ENCODE measurements at regions not wholly inside any gene's neighbourhood (a gene's known extent, or its start where the extent isn't known, plus 50 kb on each side); places are given as distances from the start of the nearest gene placed in this dataset.
"Not testable (repeated sequence)": the region's sequence is repeated elsewhere in the genome, so short reads cannot be mapped to it uniquely, and the experiment has no call there.

- Histone ChIP-seq H3K9me3 (peaks cover 5% of the 10 kb centered on the region), H3K36me3 (no peaks in the 10 kb centered on the region), H3K27ac (no peak overlapping the region), H3K27me3 (no peaks in the 10 kb centered on the region), H3K4me3 (no peak overlapping the region), H3K4me1 (no peaks in the 10 kb centered on the region)
- WGBS = 96% methylated on average over 5 of the region's 5 CpGs
- TF ChIP-seq POLR2AphosphoS5 (IDR thresholded peaks at IDR 0.05) (no peak), EP300 (IDR thresholded peaks at IDR 0.05) (no peak), CTCF (IDR thresholded peaks at IDR 0.05) (no peak), POLR2A (IDR thresholded peaks at IDR 0.05) (no peak)
- DNase-seq (ENCODE audit: low spot score in 2 of 2) = no peak
These were observed 121.3 kb upstream of the CARMIL1 start for GRCh38 chr6:25157842-25158241.

GRCh38 chr6:25160134-25160533 lies 119.0 kb upstream of the CARMIL1 start:
- not testable (repeated sequence) for H3K9me3 ChIP-seq; H3K4me1 ChIP-seq; H3K27me3 ChIP-seq; H3K27ac ChIP-seq; DNase-seq (ENCODE audit: low spot score in 2 of 2); H3K36me3 ChIP-seq; H3K4me3 ChIP-seq

DNA sequence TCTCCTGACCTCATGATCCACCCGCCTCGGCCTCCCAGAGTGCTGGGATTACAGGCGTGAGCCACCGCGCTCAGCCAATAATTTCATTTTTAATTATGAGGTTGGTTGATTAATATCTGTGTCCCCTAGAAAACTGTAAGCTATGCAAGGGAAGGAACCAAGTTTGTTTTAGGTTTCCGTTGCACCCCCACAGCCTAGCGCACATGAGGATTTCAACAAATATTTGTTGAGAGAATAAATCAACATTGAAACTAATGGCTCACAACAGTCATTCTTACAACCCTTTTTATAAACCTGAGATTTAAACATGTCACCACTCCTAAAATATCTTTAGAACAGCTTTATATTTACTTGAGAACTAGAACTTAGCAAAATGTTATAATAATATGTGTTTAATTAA lies 114.0 kb upstream of the CARMIL1 start:
- Histone ChIP-seq H3K36me3 (no peaks in the 10 kb centered on the region), H3K27me3 (no peaks in the 10 kb centered on the region), H3K4me1 (peaks cover 13% of the 10 kb centered on the region), H3K27ac (no peak overlapping the region), H3K4me3 (no peak overlapping the region), H3K9me3 (no peaks in the 10 kb centered on the region)
- no peak for DNase-seq (ENCODE audit: low spot score in 2 of 2)
- no peak for TF ChIP-seq POLR2A (IDR thresholded peaks at IDR 0.05)
- no peak for TF ChIP-seq CTCF (IDR thresholded peaks at IDR 0.05)
- no peak for TF ChIP-seq POLR2AphosphoS5 (IDR thresholded peaks at IDR 0.05)
- TF ChIP-seq EP300 (IDR thresholded peaks at IDR 0.05) = no peak
- 96% methylated on average over 7 of the region's 7 CpGs for WGBS

DNA sequence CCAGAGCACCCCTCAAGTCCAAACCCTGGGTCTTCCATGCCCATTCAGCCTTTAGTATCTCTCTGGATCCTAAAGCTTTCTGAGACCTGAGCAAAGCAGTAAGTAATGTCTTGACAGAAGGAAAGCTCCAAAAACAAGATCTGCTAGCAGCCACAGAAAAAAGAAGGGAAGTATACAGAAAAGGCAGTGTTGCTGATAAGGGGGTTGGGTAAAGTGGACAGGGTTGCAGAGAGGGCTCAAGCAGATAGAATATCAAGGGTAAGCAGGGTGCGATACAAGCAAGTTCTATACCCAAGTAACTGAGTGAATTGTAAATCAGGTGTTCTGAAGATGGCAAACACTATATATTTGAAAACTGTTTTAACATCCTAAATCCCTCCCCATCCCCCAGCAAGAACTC lies 113.4 kb upstream of the CARMIL1 start:
- Histone ChIP-seq H3K27ac (no peak overlapping the region), H3K27me3 (no peaks in the 10 kb centered on the region), H3K36me3 (no peaks in the 10 kb centered on the region), H3K4me3 (no peak overlapping the region), H3K4me1 (peaks cover 18% of the 10 kb centered on the region), H3K9me3 (no peaks in the 10 kb centered on the region)
- TF ChIP-seq EP300 (IDR thresholded peaks at IDR 0.05) (no peak), POLR2AphosphoS5 (IDR thresholded peaks at IDR 0.05) (no peak), CTCF (IDR thresholded peaks at IDR 0.05) (no peak), POLR2A (IDR thresholded peaks at IDR 0.05) (no peak)
- DNase-seq (ENCODE audit: low spot score in 2 of 2) = no peak
- WGBS = 84% methylated on average over 1 of the region's 1 CpG

DNA sequence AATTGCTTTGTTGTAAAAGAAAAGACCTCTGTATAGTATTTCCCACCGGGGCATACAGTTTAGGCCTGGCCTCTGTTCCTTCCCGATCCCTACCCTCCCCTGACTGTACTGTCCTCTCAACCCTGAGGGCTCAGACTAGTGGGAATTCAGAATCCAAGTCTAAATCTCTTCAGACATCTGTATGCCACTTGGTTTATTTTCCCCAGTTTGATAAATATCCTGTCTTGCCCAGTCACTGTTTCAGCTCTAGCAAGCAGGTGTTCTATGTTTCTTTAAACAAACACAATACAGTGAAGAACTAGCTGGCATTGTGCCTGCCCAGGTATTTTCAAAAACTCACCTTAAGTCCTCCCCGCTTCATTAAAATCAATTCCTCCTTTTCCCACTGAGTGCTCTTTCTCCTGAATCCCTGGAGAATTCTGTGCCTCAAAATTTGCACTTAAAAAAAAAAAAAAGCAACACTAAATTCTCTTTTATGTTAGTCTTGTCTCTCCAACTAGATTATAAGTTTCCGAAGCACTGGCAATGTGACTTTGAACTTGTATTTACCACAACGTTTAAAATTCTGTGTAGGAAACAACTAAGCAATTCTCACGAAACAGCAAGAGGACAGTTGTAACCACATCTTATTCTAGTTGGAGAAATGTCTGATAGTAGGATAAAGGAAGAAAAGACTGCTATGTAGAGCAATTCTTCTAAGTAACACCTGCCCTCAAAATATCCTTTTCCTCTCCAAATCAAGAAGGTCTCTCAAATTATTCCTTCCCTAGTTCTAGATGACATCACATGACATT lies 112.0 kb upstream of the CARMIL1 start:
- no peak overlapping the region for H3K27ac ChIP-seq
- H3K4me3 ChIP-seq = no peak overlapping the region
- H3K36me3 ChIP-seq = no peaks in the 10 kb centered on the region
- no peaks in the 10 kb centered on the region for H3K27me3 ChIP-seq
- TF ChIP-seq POLR2AphosphoS5 (IDR thresholded peaks at IDR 0.05) (no peak), POLR2A (IDR thresholded peaks at IDR 0.05) (no peak), CTCF (IDR thresholded peaks at IDR 0.05) (no peak)
- peaks cover 31% of the 10 kb centered on the region for H3K4me1 ChIP-seq
- DNase-seq (ENCODE audit: low spot score in 2 of 2) = no peak
- no peaks in the 10 kb centered on the region for H3K9me3 ChIP-seq
- WGBS = 65% methylated on average over 6 of the region's 6 CpGs

GRCh38 chr6:25167961-25168360 lies 111.2 kb upstream of the CARMIL1 start:
- no peak overlapping the region for H3K4me3 ChIP-seq
- no peaks in the 10 kb centered on the region for H3K9me3 ChIP-seq
- no peaks in the 10 kb centered on the region for H3K36me3 ChIP-seq
- no peak for TF ChIP-seq POLR2A (IDR thresholded peaks at IDR 0.05)
- TF ChIP-seq POLR2AphosphoS5 (IDR thresholded peaks at IDR 0.05) = no peak
- no peak for TF ChIP-seq EP300 (IDR thresholded peaks at IDR 0.05)
- no peak for TF ChIP-seq CTCF (IDR thresholded peaks at IDR 0.05)
- WGBS = 80% methylated on average over 1 of the region's 1 CpG
- no peaks in the 10 kb centered on the region for H3K27me3 ChIP-seq
- H3K4me1 ChIP-seq = peaks cover 36% of the 10 kb centered on the region
- no peak for DNase-seq (ENCODE audit: low spot score in 2 of 2)
- no peak overlapping the region for H3K27ac ChIP-seq
